Neural cell (in vitro differentiated cells): ENCODE measurements at regions not wholly inside any gene's neighbourhood (a gene's known extent, or its start where the extent isn't known, plus 50 kb on each side); places are given as distances from the start of the nearest gene placed in this dataset.

Experiments used
- H2AFZ ChIP-seq: fragments of 200-600, 300-800 bp; sonication (generic), shearing (Covaris generic); 2 replicates; pipeline ENCODE4 v1.6.0; 2014; ENCODE audit warnings: low read depth, mild to moderate bottlenecking, antibody characterized with exemption, low read length, moderate library complexity
- H3F3A ChIP-seq: fragments of 200-600 bp; shearing (Covaris generic); 2 replicates; pipeline ENCODE4 v1.6.1; 2016; ENCODE audit warnings: mild to moderate bottlenecking, moderate library complexity, mixed read lengths, antibody characterized with exemption, low read length; ENCODE audit not compliant: insufficient read depth, poor library complexity, severe bottlenecking
- H3K27ac ChIP-seq: fragments of 200-600, 300-800 bp; sonication (generic), shearing (Covaris generic); 2 replicates; pipeline ENCODE4 v1.5.1; 2014; ENCODE audit warnings: mild to moderate bottlenecking, low read length, moderate library complexity
- H3K27me3 ChIP-seq: fragments of 300-800, 200-600 bp; sonication (generic), shearing (Covaris generic); 2 replicates; pipeline ENCODE4 v1.6.0; 2014; ENCODE audit warnings: mild to moderate bottlenecking, low read depth, low read length, moderate library complexity; ENCODE audit not compliant: insufficient read depth
- H3K36me3 ChIP-seq: fragments of 300-800, 200-600 bp; sonication (generic), shearing (Covaris generic); 2 replicates; pipeline ENCODE4 v1.5.1; 2014; ENCODE audit warnings: mild to moderate bottlenecking, antibody characterized with exemption, low read length, moderate library complexity; ENCODE audit not compliant: insufficient read depth
- H3K4me2 ChIP-seq: fragments of 300-800, 200-600 bp; sonication (generic), shearing (Covaris generic); 2 replicates; pipeline ENCODE4 v1.6.0; 2014; ENCODE audit warnings: mild to moderate bottlenecking, low read length
- H3K4me3 ChIP-seq: fragments of 300-800, 200-600 bp; sonication (generic), shearing (Covaris generic); 2 replicates; pipeline ENCODE4 v1.5.1; 2014; ENCODE audit warnings: mild to moderate bottlenecking, low read length, moderate library complexity
- H3K79me2 ChIP-seq: fragments of 200-600 bp; shearing (Covaris generic); replicated peaks from 2 replicates; pipeline ENCODE4 v1.6.0; 2014; ENCODE audit warnings: mild to moderate bottlenecking, low read length, moderate library complexity; ENCODE audit not compliant: insufficient read depth
- H3K9ac ChIP-seq: fragments of 300-800, 200-600 bp; sonication (generic), shearing (Covaris generic); 2 replicates; pipeline ENCODE4 v1.6.1; 2016; ENCODE audit warnings: mild to moderate bottlenecking, low read length, mixed read lengths
- H3K9me2 ChIP-seq: fragments of 200-600 bp; shearing (Covaris generic); 2 replicates; pipeline ENCODE4 v1.6.1; 2016; ENCODE audit warnings: mild to moderate bottlenecking, low read length, mixed read lengths; ENCODE audit not compliant: insufficient read depth
- H3K9me3 ChIP-seq: fragments of 200-600, 300-800 bp; sonication (generic), shearing (Covaris generic); 2 replicates; pipeline ENCODE4 v1.6.1; 2016; ENCODE audit warnings: mild to moderate bottlenecking, mixed run types, low read length, moderate library complexity, mixed read lengths
- H4K20me1 ChIP-seq: fragments of 200-600 bp; shearing (Covaris generic); 2 replicates; pipeline ENCODE4 v1.6.1; 2016; ENCODE audit warnings: mild to moderate bottlenecking, mixed run types; ENCODE audit not compliant: insufficient read depth
- CTCF ChIP-seq: fragments of 450-650 bp; IDR thresholded peaks from 2 replicates; pipeline ENCODE4 v1.5.1; 2014; ENCODE audit warnings: antibody characterized with exemption, mild to moderate bottlenecking, moderate library complexity; ENCODE audit not compliant: poor library complexity, severe bottlenecking
- EP300 ChIP-seq: fragments of 450-650 bp; conservative IDR thresholded peaks from 2 replicates; pipeline ENCODE4 v1.6.1; 2014; ENCODE audit warnings: antibody characterized with exemption, mild to moderate bottlenecking, moderate library complexity; ENCODE audit not compliant: poor library complexity, severe bottlenecking
- EZH2 ChIP-seq: fragments of 200-600, 300-800 bp; shearing (Covaris generic), sonication (generic); IDR thresholded peaks from 2 replicates; pipeline ENCODE4 v1.6.1; 2014; ENCODE audit warnings: antibody characterized with exemption, low read length, borderline replicate concordance, mild to moderate bottlenecking; ENCODE audit not compliant: insufficient read depth, poor library complexity, severe bottlenecking
- MXI1 ChIP-seq: fragments of 450-650 bp; conservative IDR thresholded peaks from 2 replicates; pipeline ENCODE4 v1.6.1; 2014; ENCODE audit warnings: antibody characterized with exemption, mild to moderate bottlenecking; ENCODE audit not compliant: poor library complexity, severe bottlenecking
- POLR2AphosphoS5 ChIP-seq: IDR thresholded peaks from 2 replicates; pipeline ENCODE4 v1.6.1; 2012
- RAD21 ChIP-seq: fragments of 450-650 bp; conservative IDR thresholded peaks from 2 replicates; pipeline ENCODE4 v1.6.1; 2014; ENCODE audit warnings: antibody characterized with exemption, mild to moderate bottlenecking, moderate library complexity
- REST ChIP-seq: IDR thresholded peaks from 2 replicates; pipeline ENCODE4 v1.6.1; 2012; ENCODE audit warnings: borderline replicate concordance
- SMC3 ChIP-seq: fragments of 450-650 bp; conservative IDR thresholded peaks from 2 replicates; pipeline ENCODE4 v1.6.1; 2014; ENCODE audit warnings: antibody characterized with exemption, mild to moderate bottlenecking, moderate library complexity; ENCODE audit not compliant: poor library complexity
- TAF1 ChIP-seq: IDR thresholded peaks from 2 replicates; pipeline ENCODE4 v1.6.1; 2012; ENCODE audit warnings: low read depth

GRCh38 chr12:77438644-77439043 lies 373.3 kb upstream of the E2F7 start:
- Histone ChIP-seq H3K4me3 (no peak overlapping the region), H3K9me3 (no peaks in the 10 kb centered on the region), H2AFZ (no peak overlapping the region), H3K27me3 (no peaks in the 10 kb centered on the region), H3K36me3 (no peaks in the 10 kb centered on the region), H3K79me2 (no peaks in the 10 kb centered on the region), H3F3A (peaks cover 3% of the 10 kb centered on the region), H3K9ac (no peak overlapping the region), H3K9me2 (no peaks in the 10 kb centered on the region), H4K20me1 (no peaks in the 10 kb centered on the region), H3K4me2 (no peak overlapping the region), H3K27ac (no peak overlapping the region)
- no peak for TF ChIP-seq REST
- no peak for TF ChIP-seq SMC3
- no peak for TF ChIP-seq TAF1
- no peak for TF ChIP-seq CTCF
- TF ChIP-seq RAD21: no peak
- no peak for TF ChIP-seq EZH2
- no peak for TF ChIP-seq POLR2AphosphoS5
- TF ChIP-seq MXI1: no peak
- TF ChIP-seq EP300: no peak

- Histone ChIP-seq H3F3A (peaks cover 3% of the 10 kb centered on the region), H3K9ac (no peak overlapping the region), H3K27me3 (no peaks in the 10 kb centered on the region), H3K36me3 (no peaks in the 10 kb centered on the region), H3K9me2 (no peaks in the 10 kb centered on the region), H4K20me1 (no peaks in the 10 kb centered on the region), H3K4me2 (no peak overlapping the region), H3K4me3 (no peak overlapping the region), H3K79me2 (no peaks in the 10 kb centered on the region), H3K9me3 (no peaks in the 10 kb centered on the region), H2AFZ (no peak overlapping the region), H3K27ac (no peak overlapping the region)
- TF ChIP-seq CTCF (no peak), POLR2AphosphoS5 (no peak), TAF1 (no peak), SMC3 (no peak), REST (no peak), MXI1 (no peak), EP300 (no peak), EZH2 (no peak), RAD21 (no peak)
Measured at GRCh38 chr12:77437206-77437605, 371.8 kb upstream of the E2F7 start.
